Liver (tissue), 8 donors: ENCODE measurements at regions not wholly inside any gene's neighbourhood (a gene's known extent, or its start where the extent isn't known, plus 50 kb on each side); places are given as distances from the start of the nearest gene placed in this dataset.

Source experiments
- DNase-seq: peaks from one replicate; pipeline ENCODE4 v3.0.0-alpha.2; 2017; ENCODE audit warnings: low spot score
- H3K27ac ChIP-seq, 2 donors: one replicate each; pipeline ENCODE4 v1.7.0; 2013; ENCODE audit warnings: inconsistent platforms in 2 of 2, low read length in 2 of 2, control low read depth in 1 of 2, low read depth in 1 of 2, mild to moderate bottlenecking in 1 of 2
- H3K27me3 ChIP-seq, 4 donors: one replicate each; pipeline versions ENCODE4 v1.6.1 to v1.7.0; 2013; ENCODE audit warnings: low read length in 3 of 4, inconsistent platforms in 1 of 4, mild to moderate bottlenecking in 1 of 4, moderate library complexity in 1 of 4; ENCODE audit not compliant: control insufficient read depth in 4 of 4, insufficient read depth in 4 of 4
- H3K36me3 ChIP-seq, 4 donors: one replicate each; pipeline versions ENCODE4 v1.6.1 to v1.7.0; 2013; ENCODE audit warnings: low read length in 3 of 4, mild to moderate bottlenecking in 3 of 4, low read depth in 1 of 4, moderate library complexity in 1 of 4; ENCODE audit not compliant: control insufficient read depth in 4 of 4, insufficient read depth in 3 of 4
- H3K4me1 ChIP-seq, 4 donors: one replicate each; pipeline versions ENCODE4 v1.6.1 to v1.7.0; 2013; ENCODE audit warnings: low read length in 3 of 4, mild to moderate bottlenecking in 3 of 4, moderate library complexity in 1 of 4; ENCODE audit not compliant: control insufficient read depth in 4 of 4, insufficient read depth in 4 of 4
- H3K4me3 ChIP-seq, 3 donors: one replicate each; pipeline versions ENCODE4 v1.6.1 to v1.7.0; 2013; ENCODE audit warnings: low read length in 3 of 3, control low read depth in 1 of 3, low read depth in 1 of 3, mild to moderate bottlenecking in 1 of 3
- H3K9ac ChIP-seq, 2 donors: one replicate each; pipeline ENCODE4 v1.7.0; 2013; ENCODE audit warnings: low read length in 2 of 2, mild to moderate bottlenecking in 2 of 2, moderate library complexity in 2 of 2, control low read depth in 1 of 2, low read depth in 1 of 2
- H3K9me3 ChIP-seq, 4 donors: one replicate each; pipeline versions ENCODE4 v1.6.1 to v1.7.0; 2013; ENCODE audit warnings: low read length in 3 of 4; ENCODE audit not compliant: control insufficient read depth in 4 of 4
- CTCF ChIP-seq: fragments of 150-350 bp; IDR thresholded peaks from 2 replicates; pipeline ENCODE4 v1.5.1; 2017; ENCODE audit warnings: improper control_type of control experiment, low read depth, low read length; ENCODE audit not compliant: missing input control
- EGR1 ChIP-seq, 2 donors: IDR thresholded peaks; 2 replicates each; pipeline ENCODE4 v1.6.1; 2016 to 2018; ENCODE audit warnings: antibody characterized with exemption in 2 of 2, low read depth in 2 of 2
- FOXA1 ChIP-seq: IDR thresholded peaks from 2 replicates; pipeline ENCODE4 v1.6.1; 2016; ENCODE audit warnings: antibody characterized with exemption
- FOXA2 ChIP-seq: IDR thresholded peaks from 2 replicates; pipeline ENCODE4 v1.6.1; 2016; ENCODE audit warnings: antibody characterized with exemption
- GABPA ChIP-seq, 2 donors: IDR thresholded peaks in 1 of 2; conservative IDR thresholded peaks in 1 of 2; 2 replicates each; pipeline ENCODE4 v1.6.1; 2016; ENCODE audit warnings: antibody characterized with exemption in 2 of 2, mild to moderate bottlenecking in 1 of 2, moderate library complexity in 1 of 2
- HNF4A ChIP-seq, 2 donors: conservative IDR thresholded peaks; 2 replicates each; pipeline ENCODE4 v1.6.1; 2016; ENCODE audit warnings: antibody characterized with exemption in 2 of 2, mild to moderate bottlenecking in 2 of 2
- HNF4G ChIP-seq: IDR thresholded peaks from 2 replicates; pipeline ENCODE4 v1.6.1; 2016; ENCODE audit warnings: antibody characterized with exemption
- JUND ChIP-seq, 2 donors: IDR thresholded peaks; 2 replicates each; pipeline ENCODE4 v1.6.1; 2016; ENCODE audit warnings: antibody characterized with exemption in 2 of 2
- MAX ChIP-seq: IDR thresholded peaks from 2 replicates; pipeline ENCODE4 v1.6.1; 2016; ENCODE audit warnings: antibody characterized with exemption
- NR2F2 ChIP-seq: IDR thresholded peaks from 2 replicates; pipeline ENCODE4 v1.6.1; 2016; ENCODE audit warnings: antibody characterized with exemption
- RAD21 ChIP-seq, 2 donors: IDR thresholded peaks; 2 replicates each; pipeline ENCODE4 v1.6.1; 2016; ENCODE audit warnings: antibody characterized with exemption in 2 of 2, mild to moderate bottlenecking in 2 of 2
- RXRA ChIP-seq, 2 donors: IDR thresholded peaks; 2 replicates each; pipeline ENCODE4 v1.6.1; 2017 to 2018; ENCODE audit warnings: antibody characterized with exemption in 2 of 2, mild to moderate bottlenecking in 1 of 2
- SP1 ChIP-seq: IDR thresholded peaks from 2 replicates; pipeline ENCODE4 v1.6.1; 2018; ENCODE audit warnings: antibody characterized with exemption, mild to moderate bottlenecking
- TAF1 ChIP-seq: conservative IDR thresholded peaks from 2 replicates; pipeline ENCODE4 v1.6.1; 2016; ENCODE audit warnings: antibody characterized with exemption, mild to moderate bottlenecking
- YY1 ChIP-seq: IDR thresholded peaks from 2 replicates; pipeline ENCODE4 v1.6.1; 2016; ENCODE audit warnings: antibody characterized with exemption, mild to moderate bottlenecking
- ZBTB33 ChIP-seq: IDR thresholded peaks from 2 replicates; pipeline ENCODE4 v1.6.1; 2016; ENCODE audit warnings: antibody characterized with exemption
- WGBS: extraction: QIAGEN DNeasy Blood & Tissue Kit; methylation state at CpG from one replicate; pipeline ENCODE4 v1.1.7; 2013; 5-methylcytosine and 5-hydroxymethylcytosine counted together
- TF ChIP-seq, protein P1 (sequence below): IDR thresholded peaks from 2 replicates; pipeline ENCODE4 v1.6.1; 2016; ENCODE audit warnings: antibody characterized with exemption
- TF ChIP-seq, protein P2 (sequence below): IDR thresholded peaks from 2 replicates; pipeline ENCODE4 v1.6.1; 2016; ENCODE audit warnings: antibody characterized with exemption, mild to moderate bottlenecking
- donor health status: healthy.
- donor health status: healthy.
- donor health status: healthy.
- donor health status: healthy.
- donor health status: healthy.

DNA sequence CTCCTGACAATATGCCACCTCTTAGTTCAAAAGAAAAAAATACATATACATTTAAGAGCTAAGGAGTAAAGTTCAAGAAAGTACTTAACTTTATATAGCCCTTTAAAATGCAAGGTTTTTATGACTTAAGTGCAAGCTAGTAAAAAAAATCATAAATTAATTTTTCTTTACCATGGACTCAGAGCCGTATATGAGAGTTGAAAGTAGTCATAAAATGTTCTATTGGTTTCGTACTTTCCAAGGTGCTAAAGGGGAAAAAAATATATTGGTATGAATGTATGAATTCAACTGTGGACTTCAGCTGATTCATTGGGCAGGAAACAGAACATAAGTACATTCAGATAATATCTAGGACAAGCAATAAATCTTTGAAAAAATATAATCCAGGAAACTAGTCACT lies 869.8 kb upstream of the AGA start:
- Histone ChIP-seq H3K36me3 (no peaks in the 10 kb centered on the region), H3K9ac (no peak overlapping the region), H3K9me3 (no peaks in the 10 kb centered on the region), H3K4me3 (no peak overlapping the region), H3K27ac (no peak overlapping the region), H3K4me1 (no peaks in the 10 kb centered on the region), H3K27me3 (no peaks in the 10 kb centered on the region)
- TF ChIP-seq GABPA (IDR thresholded peaks at IDR 0.05 in 1 of 2, conservative IDR thresholded peaks at IDR 0.05 in 1 of 2) (no peak), JUND (IDR thresholded peaks at IDR 0.05) (no peak), YY1 (no peak), HNF4G (no peak), ZBTB33 (no peak), HNF4A (conservative IDR thresholded peaks at IDR 0.05) (no peak)
- no peak for DNase-seq
- WGBS = 75% methylated on average over 2 of the region's 2 CpGs

DNA sequence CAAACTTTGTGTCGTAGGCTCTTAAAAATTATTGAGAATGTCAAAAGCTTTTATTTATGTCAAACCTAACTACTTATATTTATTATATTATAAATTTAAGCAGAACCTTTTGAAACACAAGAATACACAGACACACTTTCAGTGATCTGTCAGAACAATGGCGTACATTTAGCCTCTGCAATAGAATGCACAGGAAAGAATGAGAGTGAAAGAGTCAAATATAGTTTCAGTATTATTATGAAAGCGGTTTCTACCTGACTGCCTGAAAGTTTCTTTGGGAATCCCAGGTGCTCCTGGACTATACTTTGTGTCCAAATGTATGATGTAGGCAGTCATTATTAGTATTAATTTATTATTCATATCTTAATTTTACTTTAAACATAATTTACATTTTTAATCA lies 872.0 kb upstream of the AGA start:
- no peak overlapping the region for H3K27ac ChIP-seq
- no peak overlapping the region for H3K4me3 ChIP-seq
- H3K36me3 ChIP-seq = no peaks in the 10 kb centered on the region
- TF ChIP-seq JUND (IDR thresholded peaks at IDR 0.05) (no peak), FOXA2 (no peak), HNF4A (conservative IDR thresholded peaks at IDR 0.05) (no peak), FOXA1 (no peak), RXRA (IDR thresholded peaks at IDR 0.05) (no peak), CTCF (no peak), TAF1 (no peak), GABPA (IDR thresholded peaks at IDR 0.05 in 1 of 2, conservative IDR thresholded peaks at IDR 0.05 in 1 of 2) (no peak), YY1 (no peak), SP1 (no peak), RAD21 (IDR thresholded peaks at IDR 0.05) (no peak), HNF4G (no peak), MAX (no peak), ZBTB33 (no peak), NR2F2 (no peak), EGR1 (IDR thresholded peaks at IDR 0.05; ENCODE audit: low read depth in 2 of 2) (no peak)
- TF ChIP-seq, protein P1, sequence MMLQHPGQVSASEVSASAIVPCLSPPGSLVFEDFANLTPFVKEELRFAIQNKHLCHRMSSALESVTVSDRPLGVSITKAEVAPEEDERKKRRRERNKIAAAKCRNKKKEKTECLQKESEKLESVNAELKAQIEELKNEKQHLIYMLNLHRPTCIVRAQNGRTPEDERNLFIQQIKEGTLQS = no peak
- TF ChIP-seq, protein P2, sequence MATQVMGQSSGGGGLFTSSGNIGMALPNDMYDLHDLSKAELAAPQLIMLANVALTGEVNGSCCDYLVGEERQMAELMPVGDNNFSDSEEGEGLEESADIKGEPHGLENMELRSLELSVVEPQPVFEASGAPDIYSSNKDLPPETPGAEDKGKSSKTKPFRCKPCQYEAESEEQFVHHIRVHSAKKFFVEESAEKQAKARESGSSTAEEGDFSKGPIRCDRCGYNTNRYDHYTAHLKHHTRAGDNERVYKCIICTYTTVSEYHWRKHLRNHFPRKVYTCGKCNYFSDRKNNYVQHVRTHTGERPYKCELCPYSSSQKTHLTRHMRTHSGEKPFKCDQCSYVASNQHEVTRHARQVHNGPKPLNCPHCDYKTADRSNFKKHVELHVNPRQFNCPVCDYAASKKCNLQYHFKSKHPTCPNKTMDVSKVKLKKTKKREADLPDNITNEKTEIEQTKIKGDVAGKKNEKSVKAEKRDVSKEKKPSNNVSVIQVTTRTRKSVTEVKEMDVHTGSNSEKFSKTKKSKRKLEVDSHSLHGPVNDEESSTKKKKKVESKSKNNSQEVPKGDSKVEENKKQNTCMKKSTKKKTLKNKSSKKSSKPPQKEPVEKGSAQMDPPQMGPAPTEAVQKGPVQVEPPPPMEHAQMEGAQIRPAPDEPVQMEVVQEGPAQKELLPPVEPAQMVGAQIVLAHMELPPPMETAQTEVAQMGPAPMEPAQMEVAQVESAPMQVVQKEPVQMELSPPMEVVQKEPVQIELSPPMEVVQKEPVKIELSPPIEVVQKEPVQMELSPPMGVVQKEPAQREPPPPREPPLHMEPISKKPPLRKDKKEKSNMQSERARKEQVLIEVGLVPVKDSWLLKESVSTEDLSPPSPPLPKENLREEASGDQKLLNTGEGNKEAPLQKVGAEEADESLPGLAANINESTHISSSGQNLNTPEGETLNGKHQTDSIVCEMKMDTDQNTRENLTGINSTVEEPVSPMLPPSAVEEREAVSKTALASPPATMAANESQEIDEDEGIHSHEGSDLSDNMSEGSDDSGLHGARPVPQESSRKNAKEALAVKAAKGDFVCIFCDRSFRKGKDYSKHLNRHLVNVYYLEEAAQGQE = no peak
- no peak overlapping the region for H3K9ac ChIP-seq
- no peaks in the 10 kb centered on the region for H3K4me1 ChIP-seq
- 91% methylated on average over 3 of the region's 3 CpGs for WGBS
- peaks cover 0 to 2% (median under 1%) of the 10 kb centered on the region in 4 donors for H3K9me3 ChIP-seq
- H3K27me3 ChIP-seq = no peaks in the 10 kb centered on the region
- no peak for DNase-seq
